ENCODE measurements at regions not wholly inside any gene's neighbourhood (a gene's known extent, or its start where the extent isn't known, plus 50 kb on each side); places are given as distances from the start of the nearest gene placed in this dataset.

GRCh38 chr17:34420254-34420766 is 57.3 kb upstream of the CCL1 start:
- Histone ChIP-seq H3K36me3 (ENCODE audit: control insufficient read depth, insufficient read depth, low read length) (no peaks in the 10 kb centered on the region), H3K27ac (no peak overlapping the region), H3K79me2 (no peaks in the 10 kb centered on the region), H3K9me3 (ENCODE audit: control insufficient read depth, low read length) (no peaks in the 10 kb centered on the region), H3K4me2 (ENCODE audit: low read length) (no peak overlapping the region), H3K27me3 (ENCODE audit: control insufficient read depth, insufficient read depth, low read length) (no peaks in the 10 kb centered on the region), H3K4me3 (ENCODE audit: low read depth, low read length) (no peak overlapping the region), H3K4me1 (no peaks in the 10 kb centered on the region), H3K9ac (no peak overlapping the region), H2AFZ (no peak overlapping the region)
- TF ChIP-seq CTCF (IDR thresholded peaks at IDR 0.05): peak; percentile 94

DNA sequence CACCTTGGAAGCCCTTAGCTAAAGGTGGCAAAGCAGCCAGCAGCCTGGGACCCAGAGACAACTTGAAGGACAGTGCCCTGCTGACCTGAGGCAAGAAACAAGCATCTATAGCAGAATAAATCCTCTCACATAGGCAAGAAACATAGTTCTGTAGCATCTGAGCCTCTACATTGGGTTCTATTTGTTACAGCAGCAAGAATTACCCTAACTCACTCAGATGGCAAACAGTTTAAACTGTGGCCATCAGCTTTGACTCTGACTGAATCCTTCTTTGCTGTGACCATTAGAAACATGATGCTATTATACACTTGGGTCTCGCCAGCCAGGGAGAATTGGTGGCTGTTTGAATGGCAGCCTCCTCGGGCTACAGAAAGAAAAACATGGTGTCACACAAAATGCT is 53.1 kb upstream of the CCL1 start:
- no peak overlapping the region for H3K4me3 ChIP-seq (ENCODE audit: low read depth, low read length)
- no peak for TF ChIP-seq CTCF (IDR thresholded peaks at IDR 0.05)
- no peak overlapping the region for H3K9ac ChIP-seq
- H3K4me1 ChIP-seq: no peaks in the 10 kb centered on the region
- no peaks in the 10 kb centered on the region for H3K9me3 ChIP-seq (ENCODE audit: control insufficient read depth, low read length)
- no peak overlapping the region for H3K27ac ChIP-seq
- H3K36me3 ChIP-seq (ENCODE audit: control insufficient read depth, insufficient read depth, low read length): no peaks in the 10 kb centered on the region
- H3K4me2 ChIP-seq (ENCODE audit: low read length): no peak overlapping the region
- no peak overlapping the region for H2AFZ ChIP-seq
- no peaks in the 10 kb centered on the region for H3K27me3 ChIP-seq (ENCODE audit: control insufficient read depth, insufficient read depth, low read length)
- no peaks in the 10 kb centered on the region for H3K79me2 ChIP-seq

DNA sequence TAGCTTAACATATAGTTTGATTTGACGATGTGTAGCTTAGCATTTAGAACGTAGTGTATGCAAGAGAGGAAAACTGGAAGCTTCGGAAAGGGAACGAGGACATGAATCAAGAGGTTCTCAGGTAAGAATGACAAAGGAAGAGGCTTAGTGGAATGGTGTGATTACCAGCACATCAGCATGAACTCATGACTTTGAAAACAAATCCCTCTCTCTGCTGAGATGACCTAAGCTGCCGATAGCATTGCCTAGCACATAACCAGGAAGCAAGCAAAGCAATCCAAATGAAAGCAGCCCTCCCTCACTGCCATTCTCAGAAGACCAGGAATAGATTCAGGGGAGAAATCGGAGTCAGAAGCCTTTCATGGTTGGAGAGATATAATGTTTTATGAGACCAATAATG is 51.3 kb upstream of the CCL1 start:
- TF ChIP-seq CTCF (IDR thresholded peaks at IDR 0.05): no peak
- Histone ChIP-seq H3K9ac (no peak overlapping the region), H3K27ac (no peak overlapping the region), H3K9me3 (ENCODE audit: control insufficient read depth, low read length) (no peaks in the 10 kb centered on the region), H2AFZ (no peak overlapping the region), H3K4me2 (ENCODE audit: low read length) (no peak overlapping the region), H3K4me1 (no peaks in the 10 kb centered on the region), H3K27me3 (ENCODE audit: control insufficient read depth, insufficient read depth, low read length) (no peaks in the 10 kb centered on the region), H3K36me3 (ENCODE audit: control insufficient read depth, insufficient read depth, low read length) (no peaks in the 10 kb centered on the region), H3K79me2 (no peaks in the 10 kb centered on the region), H3K4me3 (ENCODE audit: low read depth, low read length) (no peak overlapping the region)

DNA sequence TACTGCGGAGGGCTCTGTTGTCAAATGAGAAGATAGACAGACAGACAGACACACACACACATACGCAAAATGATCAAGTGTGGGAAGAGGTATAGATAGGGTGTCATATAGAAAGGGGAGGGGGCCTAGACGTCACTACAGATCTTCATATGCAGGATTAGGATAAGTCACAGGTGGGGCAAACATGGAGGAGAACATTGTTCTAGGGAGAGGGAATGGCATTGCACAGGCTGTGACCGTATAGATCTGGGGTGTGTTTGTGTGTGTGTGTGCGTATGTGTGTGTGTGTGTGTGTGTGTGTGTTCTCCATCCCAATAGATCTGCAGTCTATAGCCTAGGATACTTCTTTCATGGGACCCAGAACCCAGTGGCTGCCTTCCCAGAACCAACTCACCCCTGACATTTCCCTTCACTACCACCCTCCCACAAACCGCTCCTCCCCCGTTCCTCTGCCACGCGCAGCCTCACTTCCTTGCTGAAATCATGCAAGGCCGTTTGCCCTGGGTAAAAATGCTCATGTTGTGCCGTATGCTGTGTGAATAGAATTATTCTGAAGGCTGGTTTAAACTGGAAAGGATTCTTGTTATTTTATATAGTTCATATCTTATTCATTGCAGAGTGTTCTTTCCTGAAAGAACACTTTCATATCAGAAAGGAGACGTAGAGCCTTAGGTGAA is 50.5 kb upstream of the CCL1 start:
- Histone ChIP-seq H3K36me3 (ENCODE audit: control insufficient read depth, insufficient read depth, low read length) (no peaks in the 10 kb centered on the region), H2AFZ (no peak overlapping the region), H3K9ac (no peak overlapping the region), H3K27me3 (ENCODE audit: control insufficient read depth, insufficient read depth, low read length) (no peaks in the 10 kb centered on the region), H3K9me3 (ENCODE audit: control insufficient read depth, low read length) (no peaks in the 10 kb centered on the region), H3K4me2 (ENCODE audit: low read length) (no peak overlapping the region), H3K79me2 (no peaks in the 10 kb centered on the region), H3K4me3 (ENCODE audit: low read depth, low read length) (no peak overlapping the region), H3K27ac (no peak overlapping the region), H3K4me1 (no peaks in the 10 kb centered on the region)
- TF ChIP-seq CTCF (IDR thresholded peaks at IDR 0.05): no peak

GRCh38 chr17:34412965-34413441 is 50.0 kb upstream of the CCL1 start:
- Histone ChIP-seq H3K4me3 (ENCODE audit: low read depth, low read length) (no peak overlapping the region), H3K79me2 (no peaks in the 10 kb centered on the region), H3K4me1 (no peaks in the 10 kb centered on the region), H3K27me3 (ENCODE audit: control insufficient read depth, insufficient read depth, low read length) (no peaks in the 10 kb centered on the region), H3K4me2 (ENCODE audit: low read length) (no peak overlapping the region), H3K36me3 (ENCODE audit: control insufficient read depth, insufficient read depth, low read length) (no peaks in the 10 kb centered on the region), H3K9ac (no peak overlapping the region), H3K27ac (no peak overlapping the region), H2AFZ (no peak overlapping the region), H3K9me3 (ENCODE audit: control insufficient read depth, low read length) (no peaks in the 10 kb centered on the region)
- TF ChIP-seq CTCF (IDR thresholded peaks at IDR 0.05): no peak
